Body of pancreas (tissue), 4 donors: ENCODE measurements at regions not wholly inside any gene's neighbourhood (a gene's known extent, or its start where the extent isn't known, plus 50 kb on each side); places are given as distances from the start of the nearest gene placed in this dataset.

Experiments
- ATAC-seq: fragments of 150-250 bp; one replicate; pipeline ENCODE4 v1.9.1; 2016
- DNase-seq, 4 donors: peaks; one replicate each; pipeline ENCODE4 v3.0.0-alpha.2; 2019
- H3K27ac ChIP-seq, 4 donors: fragments of 200-600 bp; sonication (generic); 1 replicate in 3 of 4; 2 replicates in 1 of 4; pipeline versions ENCODE4 v1.5.1 to v1.6.1; 2016 to 2019; ENCODE audit warnings: mild to moderate bottlenecking in 1 of 4, mixed read lengths in 1 of 4, moderate library complexity in 1 of 4
- H3K27me3 ChIP-seq, 2 donors: fragments of 200-600 bp; sonication (generic); one replicate each; pipeline ENCODE4 v1.6.0; 2016; ENCODE audit warnings: mild to moderate bottlenecking in 1 of 2
- H3K36me3 ChIP-seq, 2 donors: fragments of 200-600 bp; sonication (generic); replicated peaks in 1 of 2; 2 replicates each; pipeline ENCODE4 v1.5.1; 2016; ENCODE audit warnings: low read depth in 2 of 2; ENCODE audit not compliant: insufficient read depth in 1 of 2
- H3K4me1 ChIP-seq: fragments of 200-600 bp; sonication (generic); one replicate; pipeline ENCODE4 v1.6.0; 2016
- H3K4me3 ChIP-seq, 2 donors: fragments of 200-600 bp; sonication (generic); 1 replicate in 1 of 2; 2 replicates in 1 of 2; pipeline ENCODE4 v1.5.1; 2016 to 2019
- H3K9me3 ChIP-seq, 3 donors: fragments of 200-600 bp; sonication (generic); 1 replicate in 2 of 3; 2 replicates in 1 of 3; pipeline ENCODE4 v1.5.1; 2016
- CTCF ChIP-seq, 7 experiments: fragments of 450-650 bp in 4 of 7; fragments of 200-600 bp in 3 of 7; sonication (generic) in 3 of 7; IDR thresholded peaks; one replicate each; pipeline ENCODE4 v1.5.1; 2016 to 2019; ENCODE audit warnings: antibody characterized with exemption in 7 of 7
- POLR2A ChIP-seq, 3 donors: fragments of 450-650 bp; IDR thresholded peaks; one replicate each; pipeline ENCODE4 v1.6.1; 2016; ENCODE audit warnings: antibody characterized with exemption in 3 of 3, mild to moderate bottlenecking in 2 of 3
- WGBS, 2 donors: methylation state at CpG; one replicate each; pipeline ENCODE4 v1.1.5; 2017; 5-methylcytosine and 5-hydroxymethylcytosine counted together
- intact Hi-C: fragments of 100-400 bp; cut with DNase I; formaldehyde crosslinking; loops from one replicate; pipeline ENCODE4 v1.15.1; 2023

GRCh38 chr9:73026375-73026774, 73.5 kb upstream of the ALDH1A1 start:
- ATAC-seq (no peak), DNase-seq (no peak)
- H3K27me3 ChIP-seq = no peaks in the 10 kb centered on the region
- H3K27ac ChIP-seq = no peak overlapping the region
- H3K4me3 ChIP-seq = no peak overlapping the region
- no peak for TF ChIP-seq CTCF (IDR thresholded peaks at IDR 0.05)
- no peak for TF ChIP-seq POLR2A (IDR thresholded peaks at IDR 0.05)
- H3K9me3 ChIP-seq = no peaks in the 10 kb centered on the region
- 80 to 84% methylated on average over 5 of the region's 5 CpGs for WGBS, 2 donors
- peaks cover 4% of the 10 kb centered on the region for H3K4me1 ChIP-seq
- intact Hi-C loops = no loop called here
- no peaks in the 10 kb centered on the region for H3K36me3 ChIP-seq

GRCh38 chr9:73024601-73025034, 71.8 kb upstream of the ALDH1A1 start:
- no peak overlapping the region for H3K4me3 ChIP-seq
- H3K27ac ChIP-seq = no peak overlapping the region
- WGBS, 2 donors = 83 to 85% methylated on average over 6 of the region's 6 CpGs
- H3K36me3 ChIP-seq = no peaks in the 10 kb centered on the region
- H3K27me3 ChIP-seq = no peaks in the 10 kb centered on the region
- peaks cover 4% of the 10 kb centered on the region for H3K4me1 ChIP-seq
- no peak for DNase-seq
- ATAC-seq = no peak
- no peaks in the 10 kb centered on the region for H3K9me3 ChIP-seq
- intact Hi-C loops = no loop called here
- TF ChIP-seq CTCF (IDR thresholded peaks at IDR 0.05) (no peak), POLR2A (IDR thresholded peaks at IDR 0.05) (no peak)

GRCh38 chr9:73023025-73023541, 70.2 kb upstream of the ALDH1A1 start:
- WGBS, 2 donors = 2 to 7% methylated on average over 7 of the region's 7 CpGs
- no peak overlapping the region for H3K27ac ChIP-seq
- H3K9me3 ChIP-seq = no peaks in the 10 kb centered on the region
- no peak for TF ChIP-seq POLR2A (IDR thresholded peaks at IDR 0.05)
- peak; percentile 75 to 92 (median 88) for TF ChIP-seq CTCF (IDR thresholded peaks at IDR 0.05)
- no peak overlapping the region for H3K4me3 ChIP-seq
- intact Hi-C loops = no loop called here
- H3K4me1 ChIP-seq = peaks cover 4% of the 10 kb centered on the region
- no peaks in the 10 kb centered on the region for H3K36me3 ChIP-seq
- peak; percentile 54 to 68 (median 64) for DNase-seq
- peak; percentile 85 for ATAC-seq
- no peaks in the 10 kb centered on the region for H3K27me3 ChIP-seq

DNA sequence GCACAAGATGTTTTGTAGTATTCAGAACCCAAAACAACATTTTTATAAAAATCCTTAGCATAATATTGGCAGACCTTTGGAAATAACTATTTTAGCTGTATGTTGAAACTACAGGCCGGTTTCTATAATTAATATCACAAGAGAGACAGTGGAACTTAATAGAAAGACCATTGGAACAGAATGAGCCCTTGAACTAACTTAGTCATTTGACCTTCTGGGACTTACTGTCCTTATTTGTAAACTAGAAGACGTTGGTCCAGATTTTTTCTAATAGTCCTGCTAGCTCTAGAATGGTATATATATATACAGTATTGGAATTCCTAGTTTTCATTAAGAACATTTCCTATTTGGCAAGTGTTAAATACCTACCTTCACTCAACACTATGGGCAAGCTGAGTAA, 69.5 kb upstream of the ALDH1A1 start:
- DNase-seq = no peak
- 39 to 48% methylated on average over 2 of the region's 2 CpGs for WGBS, 2 donors
- H3K4me1 ChIP-seq = peaks cover 4% of the 10 kb centered on the region
- H3K4me3 ChIP-seq = no peak overlapping the region
- TF ChIP-seq CTCF (IDR thresholded peaks at IDR 0.05) (no peak), POLR2A (IDR thresholded peaks at IDR 0.05) (no peak)
- no peak overlapping the region for H3K27ac ChIP-seq
- H3K27me3 ChIP-seq = no peaks in the 10 kb centered on the region
- ATAC-seq = no peak
- no peaks in the 10 kb centered on the region for H3K9me3 ChIP-seq
- intact Hi-C loops = no loop called here
- no peaks in the 10 kb centered on the region for H3K36me3 ChIP-seq

GRCh38 chr9:73020877-73021276, 68.0 kb upstream of the ALDH1A1 start:
- 26 to 27% methylated on average over 3 of the region's 3 CpGs for WGBS, 2 donors
- Histone ChIP-seq H3K9me3 (no peaks in the 10 kb centered on the region), H3K27ac (no peak overlapping the region), H3K36me3 (no peaks in the 10 kb centered on the region), H3K4me1 (peaks cover 4% of the 10 kb centered on the region), H3K4me3 (no peak overlapping the region), H3K27me3 (no peaks in the 10 kb centered on the region)
- peak in 1 of 4 donors; percentile 12 for DNase-seq
- TF ChIP-seq CTCF (IDR thresholded peaks at IDR 0.05) (no peak), POLR2A (IDR thresholded peaks at IDR 0.05) (no peak)
- ATAC-seq = peak; percentile 35
- intact Hi-C loops = no loop called here
